ENCODE measurements at regions not wholly inside any gene's neighbourhood (a gene's known extent, or its start where the extent isn't known, plus 50 kb on each side); places are given as distances from the start of the nearest gene placed in this dataset.

DNA sequence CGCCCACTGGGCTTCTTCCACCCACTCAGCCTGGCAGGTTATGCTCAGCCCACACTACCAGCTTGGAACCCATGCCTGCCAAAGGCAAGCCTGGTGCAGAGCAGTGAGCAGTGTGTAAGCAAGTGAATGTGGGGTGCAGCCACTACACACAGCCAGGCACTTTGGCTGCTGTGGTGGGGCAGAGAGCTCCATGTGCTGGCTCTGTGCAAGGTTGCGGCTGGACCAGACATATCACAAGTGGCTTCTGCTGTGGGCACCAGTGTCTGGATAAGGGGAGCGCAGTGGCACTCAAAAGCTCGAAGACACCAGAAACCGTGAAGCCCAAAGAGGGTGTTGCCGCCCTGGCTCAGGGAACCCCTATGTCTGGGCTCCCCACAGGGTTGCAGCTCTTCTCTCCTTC, 563.7 kb downstream of the SI start:
- TF ChIP-seq CTCF (IDR thresholded peaks at IDR 0.05) = no peak
- TF ChIP-seq POLR2A (IDR thresholded peaks at IDR 0.05) = no peak
- Histone ChIP-seq H3K4me3 (no peak overlapping the region), H3K27ac (no peak overlapping the region), H3K27me3 (no peaks in the 10 kb centered on the region), H3K36me3 (replicated peaks in 1 of 2; ENCODE audit: insufficient read depth in 1 of 2, low read depth in 2 of 2) (no peaks in the 10 kb centered on the region), H3K4me1 (no peaks in the 10 kb centered on the region), H3K9me3 (no peaks in the 10 kb centered on the region)
- 96 to 97% methylated on average over 3 to 6 of the region's 6 CpGs for WGBS, 2 donors
- ATAC-seq (no peak), DNase-seq (no peak)
- intact Hi-C loops (cut with DNase I) = no loop called here

- ATAC-seq (no peak), DNase-seq (no peak)
- no peaks in the 10 kb centered on the region for H3K9me3 ChIP-seq
- intact Hi-C loops (cut with DNase I) = no loop called here
- TF ChIP-seq POLR2A (IDR thresholded peaks at IDR 0.05) = no peak
- H3K27me3 ChIP-seq = no peaks in the 10 kb centered on the region
- no peaks in the 10 kb centered on the region for H3K4me1 ChIP-seq
- no peaks in the 10 kb centered on the region for H3K36me3 ChIP-seq (replicated peaks in 1 of 2; ENCODE audit: insufficient read depth in 1 of 2, low read depth in 2 of 2)
- H3K4me3 ChIP-seq = no peak overlapping the region
- H3K27ac ChIP-seq = no peak overlapping the region
Measured at GRCh38 chr3:164507886-164508285, 570.4 kb downstream of the SI start.

- no peak overlapping the region for H3K27ac ChIP-seq
- H3K4me3 ChIP-seq = no peak overlapping the region
- no peaks in the 10 kb centered on the region for H3K36me3 ChIP-seq (replicated peaks in 1 of 2; ENCODE audit: insufficient read depth in 1 of 2, low read depth in 2 of 2)
- H3K27me3 ChIP-seq = no peaks in the 10 kb centered on the region
- H3K9me3 ChIP-seq = no peaks in the 10 kb centered on the region
- intact Hi-C loops (cut with DNase I) = no loop called here
- DNase-seq (no peak), ATAC-seq (peak; percentile 97)
- no peak for TF ChIP-seq POLR2A (IDR thresholded peaks at IDR 0.05)
- H3K4me1 ChIP-seq = peaks cover 5% of the 10 kb centered on the region
Measured at GRCh38 chr3:164498917-164499316, 579.4 kb downstream of the SI start.

DNA sequence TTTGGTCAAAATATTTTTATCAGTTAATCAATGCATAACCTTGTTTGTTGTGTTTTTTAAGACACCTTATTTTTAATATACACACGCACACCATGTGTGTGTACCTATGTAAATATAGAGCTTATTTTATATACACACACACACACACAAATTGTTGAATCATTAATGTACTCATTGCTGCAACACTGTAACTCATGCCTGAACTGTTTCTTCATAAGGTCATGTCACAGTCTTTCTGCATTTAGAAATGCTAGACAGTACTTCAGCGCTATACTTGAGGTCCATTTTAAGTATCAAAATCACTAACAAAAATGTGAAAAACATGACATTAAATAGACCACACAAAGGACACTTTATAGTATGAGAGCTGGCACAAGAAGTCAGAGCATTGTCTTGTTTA, 589.4 kb downstream of the SI start:
- intact Hi-C loops (cut with DNase I) = no loop called here
- WGBS, 2 donors = 74 to 82% methylated on average over 2 of the region's 2 CpGs
- Histone ChIP-seq H3K36me3 (replicated peaks in 1 of 2; ENCODE audit: insufficient read depth in 1 of 2, low read depth in 2 of 2) (no peaks in the 10 kb centered on the region), H3K27me3 (no peaks in the 10 kb centered on the region), H3K4me1 (no peaks in the 10 kb centered on the region), H3K27ac (no peak overlapping the region), H3K9me3 (no peaks in the 10 kb centered on the region), H3K4me3 (no peak overlapping the region)
- no peak for DNase-seq
- ATAC-seq = no peak
- TF ChIP-seq CTCF (IDR thresholded peaks at IDR 0.05) (no peak), POLR2A (IDR thresholded peaks at IDR 0.05) (no peak)

- Histone ChIP-seq H3K4me1 (no peaks in the 10 kb centered on the region), H3K36me3 (replicated peaks in 1 of 2; ENCODE audit: insufficient read depth in 1 of 2, low read depth in 2 of 2) (no peaks in the 10 kb centered on the region), H3K9me3 (no peaks in the 10 kb centered on the region), H3K27me3 (no peaks in the 10 kb centered on the region), H3K4me3 (no peak overlapping the region), H3K27ac (no peak overlapping the region)
- intact Hi-C loops (cut with DNase I) = no loop called here
- WGBS, 2 donors = 8 to 15% methylated on average over 3 of the region's 3 CpGs
- no peak for DNase-seq
- peak; percentile 35 for ATAC-seq
- TF ChIP-seq POLR2A (IDR thresholded peaks at IDR 0.05) = no peak
- no peak for TF ChIP-seq CTCF (IDR thresholded peaks at IDR 0.05)
Measured at GRCh38 chr3:164486150-164486549, 592.1 kb downstream of the SI start.

- WGBS, 2 donors = 43 to 52% methylated on average over 1 of the region's 1 CpG
- intact Hi-C loops (cut with DNase I) = no loop called here
Measured at GRCh38 chr3:164479978-164480377, 598.3 kb downstream of the SI start.

More at GRCh38 chr3:164479978-164480377, 598.3 kb downstream of the SI start:
- Histone ChIP-seq H3K4me1 (no peaks in the 10 kb centered on the region), H3K27me3 (no peaks in the 10 kb centered on the region), H3K36me3 (replicated peaks in 1 of 2; ENCODE audit: insufficient read depth in 1 of 2, low read depth in 2 of 2) (no peaks in the 10 kb centered on the region), H3K27ac (no peak overlapping the region), H3K9me3 (no peaks in the 10 kb centered on the region), H3K4me3 (no peak overlapping the region)
- TF ChIP-seq POLR2A (IDR thresholded peaks at IDR 0.05) (no peak), CTCF (IDR thresholded peaks at IDR 0.05) (no peak)
- ATAC-seq (no peak), DNase-seq (no peak)
